Ovary (tissue), 3 donors: ENCODE measurements at regions not wholly inside any gene's neighbourhood (a gene's known extent, or its start where the extent isn't known, plus 50 kb on each side); places are given as distances from the start of the nearest gene placed in this dataset.

Experiments
- EP300 ChIP-seq: sonication (generic); formaldehyde crosslinking; IDR thresholded peaks from one replicate; pipeline ENCODE4 v1.6.1; 2017; ENCODE audit warnings: antibody characterized with exemption
- TF ChIP-seq, protein P1 (sequence below), 3 donors: fragments of 450-650 bp in 2 of 3; fragments of 200-600 bp in 1 of 3; IDR thresholded peaks; one replicate each; pipeline versions ENCODE4 v1.5.1 to v1.8.0; 2016 to 2022; ENCODE audit warnings: antibody characterized with exemption in 3 of 3, mild to moderate bottlenecking in 1 of 3
- donor health status: DM: no; HTN: no; CAD: no.

GRCh38 chr6:80441131-80441530 is 334.7 kb downstream of the BCKDHB start:
- TF ChIP-seq, protein P1, sequence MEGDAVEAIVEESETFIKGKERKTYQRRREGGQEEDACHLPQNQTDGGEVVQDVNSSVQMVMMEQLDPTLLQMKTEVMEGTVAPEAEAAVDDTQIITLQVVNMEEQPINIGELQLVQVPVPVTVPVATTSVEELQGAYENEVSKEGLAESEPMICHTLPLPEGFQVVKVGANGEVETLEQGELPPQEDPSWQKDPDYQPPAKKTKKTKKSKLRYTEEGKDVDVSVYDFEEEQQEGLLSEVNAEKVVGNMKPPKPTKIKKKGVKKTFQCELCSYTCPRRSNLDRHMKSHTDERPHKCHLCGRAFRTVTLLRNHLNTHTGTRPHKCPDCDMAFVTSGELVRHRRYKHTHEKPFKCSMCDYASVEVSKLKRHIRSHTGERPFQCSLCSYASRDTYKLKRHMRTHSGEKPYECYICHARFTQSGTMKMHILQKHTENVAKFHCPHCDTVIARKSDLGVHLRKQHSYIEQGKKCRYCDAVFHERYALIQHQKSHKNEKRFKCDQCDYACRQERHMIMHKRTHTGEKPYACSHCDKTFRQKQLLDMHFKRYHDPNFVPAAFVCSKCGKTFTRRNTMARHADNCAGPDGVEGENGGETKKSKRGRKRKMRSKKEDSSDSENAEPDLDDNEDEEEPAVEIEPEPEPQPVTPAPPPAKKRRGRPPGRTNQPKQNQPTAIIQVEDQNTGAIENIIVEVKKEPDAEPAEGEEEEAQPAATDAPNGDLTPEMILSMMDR (IDR thresholded peaks at IDR 0.05): no peak
- TF ChIP-seq EP300: no peak
